ENCODE measurements at regions not wholly inside any gene's neighbourhood (a gene's known extent, or its start where the extent isn't known, plus 50 kb on each side); places are given as distances from the start of the nearest gene placed in this dataset.
A peak's percentile ranks its signal among the peaks of the same experiment; 100 is the strongest.

GRCh38 chr14:55734731-55735130 lies 154.7 kb downstream of the KTN1 start:
- DNase-seq (ENCODE audit: low spot score) = no peak

GRCh38 chr14:55739967-55740648 lies 160.1 kb downstream of the KTN1 start:
- DNase-seq (ENCODE audit: low spot score) = no peak

GRCh38 chr14:55740649-55740989 lies 160.6 kb downstream of the KTN1 start:
- no peak for DNase-seq (ENCODE audit: low spot score)

GRCh38 chr14:55741240-55741639 lies 161.2 kb downstream of the KTN1 start:
- DNase-seq (ENCODE audit: low spot score) = no peak

GRCh38 chr14:55743551-55743950 lies 163.5 kb downstream of the KTN1 start:
- DNase-seq (ENCODE audit: low spot score) = no peak

- DNase-seq (ENCODE audit: low spot score) = no peak
These were observed 164.3 kb downstream of the KTN1 start for GRCh38 chr14:55744321-55744720.

GRCh38 chr14:55745906-55746305 lies 165.9 kb downstream of the KTN1 start:
- no peak for DNase-seq (ENCODE audit: low spot score)

- no peak for DNase-seq (ENCODE audit: low spot score)
These were observed 166.6 kb downstream of the KTN1 start for GRCh38 chr14:55746558-55746957.

- no peak for DNase-seq (ENCODE audit: low spot score)
These were observed 167.2 kb downstream of the KTN1 start for GRCh38 chr14:55747186-55747585.

GRCh38 chr14:55749201-55749812 lies 169.3 kb downstream of the KTN1 start:
- no peak for DNase-seq (ENCODE audit: low spot score)

GRCh38 chr14:55749946-55750345 lies 169.9 kb downstream of the KTN1 start:
- no peak for DNase-seq (ENCODE audit: low spot score)

- DNase-seq (ENCODE audit: low spot score) = no peak
These were observed 172.8 kb downstream of the KTN1 start for GRCh38 chr14:55752580-55753390.

- DNase-seq (ENCODE audit: low spot score) = no peak
These were observed 174.5 kb downstream of the KTN1 start for GRCh38 chr14:55754471-55754870.

GRCh38 chr14:55754871-55755270 lies 174.9 kb downstream of the KTN1 start:
- DNase-seq (ENCODE audit: low spot score) = no peak

GRCh38 chr14:55756078-55756477 lies 176.1 kb downstream of the KTN1 start:
- no peak for DNase-seq (ENCODE audit: low spot score)

- no peak for DNase-seq (ENCODE audit: low spot score)
These were observed 176.6 kb downstream of the KTN1 start for GRCh38 chr14:55756557-55756956.

GRCh38 chr14:55758796-55759195 lies 178.8 kb downstream of the KTN1 start:
- DNase-seq (ENCODE audit: low spot score) = no peak

- DNase-seq (ENCODE audit: low spot score) = no peak
These were observed 181.0 kb downstream of the KTN1 start for GRCh38 chr14:55760789-55761566.

GRCh38 chr14:55761651-55762050 lies 181.6 kb downstream of the KTN1 start:
- no peak for DNase-seq (ENCODE audit: low spot score)

GRCh38 chr14:55762595-55763232 lies 182.7 kb downstream of the KTN1 start:
- peak; percentile 39 for DNase-seq (ENCODE audit: low spot score)

- DNase-seq (ENCODE audit: low spot score) = no peak
These were observed 184.8 kb downstream of the KTN1 start for GRCh38 chr14:55764784-55765183.

GRCh38 chr14:55766071-55766470 lies 186.1 kb downstream of the KTN1 start:
- no peak for DNase-seq (ENCODE audit: low spot score)

All from activated CD4-positive, alpha-beta T cell treated with anti-CD3 and anti-CD28 coated beads, Interleukin-2, Interleukin-4, amounts not matched to agents 100 ng/mL and 50 ng/mL, durations not matched to agents 16 hours and 8 hours (primary cell).